HCT116 (cell line): ENCODE measurements at regions not wholly inside any gene's neighbourhood (a gene's known extent, or its start where the extent isn't known, plus 50 kb on each side); places are given as distances from the start of the nearest gene placed in this dataset.

Experiments
- EZH2phosphoT487 ChIP-seq: fragments of 200-600 bp; IDR thresholded peaks from 2 replicates; pipeline ENCODE4 v1.6.1; 2018; ENCODE audit warnings: antibody characterized with exemption, borderline replicate concordance
- ZNF274 ChIP-seq: fragments of 200-500 bp; sonication (Bioruptor generic); IDR thresholded peaks from 2 replicates; pipeline ENCODE4 v1.6.1; 2014; ENCODE audit warnings: mild to moderate bottlenecking, low read depth, low read length, inconsistent platforms

GRCh38 chr3:180457225-180457624 lies 144.7 kb upstream of the TTC14 start:
- TF ChIP-seq EZH2phosphoT487: no peak
- no peak for TF ChIP-seq ZNF274
